CD4-positive, alpha-beta T cell treated with Interleukin-17A for 1 hour (primary cell): ENCODE measurements at regions not wholly inside any gene's neighbourhood (a gene's known extent, or its start where the extent isn't known, plus 50 kb on each side); places are given as distances from the start of the nearest gene placed in this dataset.

Experiments
- DNase-seq: peaks from one replicate; pipeline ENCODE4 v3.0.0-alpha.2; 2020

DNA sequence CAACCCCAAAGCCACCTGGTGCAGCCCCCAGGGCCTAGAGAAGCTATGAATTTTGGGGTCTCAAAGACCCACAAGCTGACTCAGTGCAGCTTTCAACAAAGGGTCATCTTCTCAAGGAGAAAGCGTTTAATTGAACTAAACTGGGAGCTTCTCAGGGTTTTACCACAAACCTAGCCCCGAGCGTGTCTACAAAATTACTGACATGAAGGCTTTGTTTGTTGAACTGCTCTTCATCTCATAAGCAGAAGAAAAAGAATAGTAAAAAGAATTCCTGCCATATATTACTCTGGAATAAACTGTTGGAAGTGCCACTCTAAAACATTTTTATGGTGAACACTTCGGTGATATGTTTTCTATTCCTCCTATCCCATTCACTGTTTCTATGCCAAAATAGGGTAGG, 50.8 kb upstream of the INCENP start:
- no peak for DNase-seq

DNA sequence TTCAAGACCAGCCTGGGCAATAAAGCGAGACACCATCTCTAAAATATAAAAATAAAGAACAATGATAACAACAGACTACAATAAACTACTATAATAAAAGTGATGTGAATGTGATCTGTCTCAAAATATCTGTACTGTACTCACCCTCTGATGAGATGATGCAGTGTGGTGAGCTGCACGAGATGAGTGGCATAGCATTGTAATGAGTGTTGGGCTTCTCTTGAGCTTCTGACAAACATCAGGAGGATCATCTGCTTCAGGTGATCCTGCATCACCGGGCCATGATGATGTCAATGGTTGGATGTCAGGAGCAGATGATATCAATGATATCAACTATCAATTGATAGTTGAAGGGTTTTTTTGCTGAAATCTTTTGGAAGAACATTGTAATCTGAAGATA, 52.4 kb upstream of the INCENP start:
- no peak for DNase-seq

DNA sequence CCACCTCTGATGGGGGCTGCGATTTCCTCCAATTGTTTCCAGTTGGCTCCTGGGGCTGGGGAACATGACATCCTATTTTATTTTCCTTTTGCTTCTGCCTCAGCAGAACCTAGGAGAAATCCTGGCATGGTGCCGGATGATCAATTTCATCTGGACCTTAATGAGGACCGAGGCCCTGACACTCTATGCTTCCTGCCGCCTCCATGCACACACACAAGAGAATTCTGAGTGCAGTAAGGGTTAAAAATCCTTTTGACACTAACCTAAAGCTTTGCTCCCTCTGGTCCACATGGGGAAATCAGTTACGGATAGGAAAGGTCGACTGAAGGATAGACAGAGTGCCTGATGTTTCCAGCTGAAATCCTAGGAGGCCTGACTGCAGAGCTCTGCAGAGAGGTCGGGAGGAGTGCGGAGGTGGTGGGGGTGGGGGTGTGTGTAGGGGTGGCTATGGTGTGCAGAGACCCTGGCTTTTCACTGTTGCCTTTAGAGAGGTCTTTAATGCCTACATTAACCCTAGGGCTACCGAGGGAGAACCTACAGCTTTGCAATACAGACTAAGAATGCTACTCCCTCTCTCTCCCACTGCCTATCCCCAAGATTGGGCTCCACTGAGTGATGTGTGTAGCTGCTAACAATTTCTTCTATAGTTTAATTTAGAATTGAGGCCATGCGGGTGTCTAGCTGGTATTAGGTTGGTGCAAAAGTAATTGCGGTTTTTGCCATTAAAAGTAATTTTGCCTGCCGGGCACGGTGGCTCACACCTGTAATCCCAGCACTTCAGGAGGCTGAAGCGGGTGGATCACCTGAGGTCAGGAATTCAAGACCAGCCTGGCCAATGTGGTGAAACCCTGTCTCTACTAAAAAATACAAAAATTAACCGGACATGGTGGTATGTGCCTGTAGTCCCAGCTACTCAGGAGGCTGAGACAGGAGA, 53.6 kb upstream of the INCENP start:
- DNase-seq = no peak

- no peak for DNase-seq
Observed at GRCh38 chr11:62069374-62069773, 54.4 kb upstream of the INCENP start.

DNA sequence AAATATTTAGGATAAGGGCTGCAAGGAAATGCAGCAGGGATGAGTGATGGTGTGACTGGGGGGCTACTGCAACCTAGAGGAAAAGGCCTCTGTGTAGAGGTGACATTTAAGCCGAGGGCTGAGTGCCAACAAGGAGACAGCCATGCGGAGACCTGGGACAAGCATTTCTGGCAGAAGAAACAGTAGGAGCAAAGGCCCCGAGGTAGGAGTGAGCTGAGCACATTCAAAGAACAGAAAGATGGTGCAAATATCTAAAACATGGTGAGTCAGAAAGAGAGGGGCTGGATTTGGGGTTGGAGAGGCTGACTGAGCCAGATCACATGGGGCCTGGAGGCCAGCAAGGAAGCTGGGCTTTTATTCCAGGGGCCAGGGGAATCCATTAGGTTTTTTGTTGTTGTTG, 55.1 kb upstream of the INCENP start:
- no peak for DNase-seq

DNA sequence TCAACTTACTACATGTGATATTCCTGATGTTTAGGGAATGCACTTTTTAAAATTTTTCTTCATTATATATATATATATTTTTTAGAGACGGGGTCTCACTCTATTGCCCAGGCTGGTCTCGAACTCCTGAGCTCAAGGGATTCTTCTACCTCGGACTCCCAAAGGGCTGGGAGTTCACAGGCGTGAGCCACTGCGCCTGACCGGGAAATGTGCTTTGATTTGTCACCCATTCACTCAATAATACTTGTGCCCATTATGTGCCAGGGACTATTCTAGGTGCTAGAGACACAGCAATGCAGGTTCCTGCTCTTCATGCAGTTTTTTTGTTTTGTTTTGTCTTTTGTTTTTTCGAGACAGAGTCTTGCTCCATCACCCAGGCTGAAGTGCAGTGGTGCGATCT, 56.1 kb upstream of the INCENP start:
- DNase-seq = no peak

GRCh38 chr11:62064221-62064620, 59.6 kb upstream of the INCENP start:
- DNase-seq = no peak

- no peak for DNase-seq
Observed at GRCh38 chr11:62062223-62062861, 61.5 kb upstream of the INCENP start.

GRCh38 chr11:62061356-62062222, 62.2 kb upstream of the INCENP start:
- DNase-seq = no peak

DNA sequence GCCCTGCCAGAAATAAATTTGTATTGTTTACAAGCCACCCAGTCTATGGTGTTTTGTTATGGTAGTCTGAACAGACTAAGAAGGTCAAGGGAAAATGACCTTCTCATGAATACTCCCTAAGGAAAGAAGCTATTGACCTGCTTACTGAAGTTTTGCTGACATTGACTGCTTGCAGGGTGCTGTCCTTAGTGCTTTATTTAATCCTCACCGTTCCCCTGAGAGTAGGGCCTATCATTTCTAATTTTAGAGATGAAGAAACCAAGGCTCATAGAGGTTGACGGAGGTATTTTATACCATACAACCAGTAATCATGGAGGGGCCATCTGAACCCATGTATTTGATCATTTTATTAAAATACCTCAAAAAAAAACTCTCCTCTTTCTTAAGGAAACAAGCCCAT, 66.7 kb upstream of the INCENP start:
- no peak for DNase-seq

DNA sequence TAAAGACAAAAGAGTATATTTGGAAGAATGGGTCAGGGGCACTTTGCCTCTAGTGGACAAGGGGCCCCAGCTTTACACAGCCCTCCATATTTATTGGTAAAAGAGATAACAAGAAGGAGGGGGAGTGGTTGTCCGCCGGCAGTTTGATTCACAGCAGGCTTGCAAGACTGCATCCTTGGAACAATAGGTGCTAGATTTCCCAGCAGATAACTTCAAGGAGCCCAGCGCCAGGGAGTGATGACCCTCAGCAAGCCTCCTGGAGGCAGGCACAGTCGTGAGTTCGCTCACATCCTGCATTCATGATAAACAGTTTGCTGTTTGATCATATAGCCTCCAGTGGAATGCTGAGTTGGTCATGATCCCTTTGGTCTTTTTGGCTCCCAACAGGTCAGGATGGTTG, 67.8 kb upstream of the INCENP start:
- no peak for DNase-seq

- DNase-seq = peak; percentile 34
Observed at GRCh38 chr11:62054484-62055121, 69.2 kb upstream of the INCENP start.

DNA sequence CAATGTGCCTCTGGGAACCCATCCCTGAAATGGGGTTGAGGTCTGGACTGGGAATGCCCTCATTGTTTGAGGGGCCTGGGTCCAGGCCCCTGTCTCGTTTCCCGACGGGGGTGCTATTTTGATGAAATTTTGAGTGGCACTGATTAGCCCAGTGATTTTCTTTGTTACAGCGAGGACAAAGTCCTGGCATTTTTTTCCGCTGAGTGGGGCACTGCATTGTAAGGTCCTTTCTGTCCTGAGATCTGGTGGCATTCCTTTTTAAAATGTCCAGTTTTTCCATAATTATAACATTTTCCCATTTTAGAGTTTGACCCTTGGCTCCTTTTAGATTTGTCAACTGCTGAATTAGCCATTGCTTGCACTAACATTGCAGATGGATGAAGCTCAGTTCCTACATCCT, 69.7 kb upstream of the INCENP start:
- no peak for DNase-seq

- no peak for DNase-seq
Observed at GRCh38 chr11:62050716-62051115, 73.1 kb upstream of the INCENP start.

DNA sequence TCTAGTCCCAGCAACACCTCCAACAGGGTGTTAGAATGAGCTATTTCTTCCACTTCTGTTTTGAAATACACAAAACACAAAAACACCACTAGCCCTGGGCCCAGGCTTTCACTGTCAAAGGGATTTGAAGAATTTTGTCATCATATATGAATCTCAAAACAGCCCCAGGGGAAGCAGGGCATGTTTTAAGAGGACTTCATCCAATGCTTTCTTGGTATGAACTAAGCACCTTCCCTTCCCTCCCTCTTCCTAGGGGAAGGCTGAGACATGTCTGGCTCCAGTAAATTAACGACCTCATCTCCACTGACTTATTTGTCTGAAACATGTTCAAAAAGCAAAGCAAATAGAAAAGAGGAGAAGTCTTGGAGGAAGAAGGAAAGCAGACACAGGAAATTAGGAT, 75.7 kb upstream of the INCENP start:
- DNase-seq = no peak

DNA sequence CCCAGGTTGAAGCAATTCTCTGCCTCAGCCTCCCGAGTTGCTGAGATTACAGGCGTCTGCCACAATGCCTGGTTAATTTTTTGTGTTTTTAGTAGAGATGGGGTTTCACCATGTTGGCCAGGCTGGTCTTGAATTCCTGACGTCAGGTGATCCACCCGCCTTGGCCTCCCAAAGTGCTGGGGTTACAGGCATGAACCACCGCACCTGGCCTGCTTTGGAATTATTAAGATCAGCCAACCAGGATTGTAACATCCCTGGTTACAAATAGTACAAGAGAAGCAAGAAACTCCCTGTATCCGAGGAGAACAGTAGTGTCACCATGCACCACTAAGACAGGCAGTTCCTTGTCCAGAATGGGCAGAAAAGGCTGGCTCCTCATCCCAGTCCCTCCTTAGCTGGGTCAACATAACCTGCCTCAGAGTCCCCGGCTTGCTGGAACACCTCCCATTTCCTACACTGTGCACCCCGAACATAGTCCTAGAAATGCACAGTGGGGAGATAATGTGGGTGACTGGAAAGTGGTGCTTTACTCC, 77.2 kb upstream of the INCENP start:
- DNase-seq = no peak

DNA sequence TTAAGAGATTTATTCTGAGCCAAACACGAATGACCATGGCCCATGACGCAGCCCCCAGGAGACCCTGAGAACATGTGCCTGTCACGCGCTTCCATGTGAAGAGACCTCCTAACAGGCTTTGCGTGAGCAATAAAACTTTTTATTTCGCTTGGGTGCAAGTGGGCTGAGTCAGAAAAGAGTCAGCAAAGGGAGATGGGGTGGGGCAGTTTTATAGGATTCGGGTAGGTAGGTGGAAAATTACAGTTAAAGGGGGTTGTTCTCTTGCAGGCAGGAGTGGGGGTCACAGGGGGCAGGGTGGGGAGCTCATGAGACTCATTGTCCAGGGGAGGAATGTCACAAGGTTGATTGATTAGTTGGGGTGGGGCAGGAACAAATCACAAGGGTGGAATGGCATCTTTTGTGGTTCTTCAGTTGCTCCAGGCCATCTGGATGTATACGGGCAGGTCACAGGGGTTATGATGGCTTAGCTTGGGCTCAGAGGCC, 77.2 kb upstream of the FTH1 start:
- no peak for DNase-seq

DNA sequence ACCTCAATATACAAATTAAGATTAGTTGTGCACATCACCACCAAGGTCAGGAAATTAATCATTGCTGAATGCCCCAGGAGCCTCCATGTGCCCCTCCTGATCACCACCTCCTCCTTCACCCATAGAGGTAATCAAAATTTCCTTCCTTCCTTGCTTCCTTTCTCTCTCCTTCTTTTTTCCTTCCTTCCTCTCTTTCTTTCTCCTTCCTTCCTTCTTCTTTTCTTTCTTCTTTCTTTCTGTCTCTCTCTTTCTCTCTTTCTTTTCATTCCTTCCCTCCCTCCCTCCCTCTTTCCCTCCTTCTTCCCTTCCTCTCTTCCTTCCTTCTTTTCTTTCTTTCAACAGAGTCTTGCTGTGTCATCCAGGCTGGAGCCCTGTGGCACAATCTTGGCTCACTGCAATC, 67.9 kb upstream of the FTH1 start:
- no peak for DNase-seq

GRCh38 chr11:62034036-62034338, 66.6 kb upstream of the FTH1 start:
- DNase-seq = no peak

GRCh38 chr11:62033191-62034035, 66.0 kb upstream of the FTH1 start:
- peak; percentile 33 for DNase-seq

DNA sequence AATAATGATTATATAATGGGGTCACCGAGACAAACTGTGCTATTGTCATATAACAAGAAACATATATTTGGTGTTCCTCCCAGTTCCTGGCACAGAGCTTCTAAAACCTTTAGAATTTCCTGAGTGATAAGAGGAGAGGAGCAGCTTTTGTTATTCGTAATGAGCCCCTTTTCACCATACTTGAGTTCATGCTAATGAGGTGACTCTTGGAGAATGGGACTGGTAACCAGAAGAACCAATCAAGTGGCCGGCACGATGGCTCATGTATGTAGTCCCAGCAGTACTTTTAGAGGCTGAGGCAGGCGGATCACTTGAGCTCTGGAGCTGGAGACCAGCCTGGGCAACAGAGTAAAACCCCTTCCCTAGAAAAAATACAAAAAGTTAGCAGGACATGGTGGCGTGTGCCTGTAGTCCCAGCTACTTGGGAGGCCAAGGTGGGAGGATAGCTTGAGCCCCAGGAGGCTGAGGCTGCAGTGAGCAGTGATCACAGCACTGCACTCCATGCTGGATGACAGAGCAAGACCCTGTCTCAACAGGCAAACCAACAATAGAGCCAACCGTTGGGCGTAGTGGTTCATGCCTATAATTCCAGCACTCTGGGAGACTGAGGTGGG, 62.7 kb upstream of the FTH1 start:
- DNase-seq = no peak
